Ecto neural progenitor cell (in vitro differentiated cells): ENCODE measurements at regions not wholly inside any gene's neighbourhood (a gene's known extent, or its start where the extent isn't known, plus 50 kb on each side); places are given as distances from the start of the nearest gene placed in this dataset.
"Not testable (repeated sequence)": the region's sequence is repeated elsewhere in the genome, so short reads cannot be mapped to it uniquely, and the experiment has no call there.

Experiments
- DNase-seq: peaks from one replicate; pipeline ENCODE4 v3.0.0-alpha.2; 2018; ENCODE audit warnings: low spot score

- not testable (repeated sequence) for DNase-seq
Measured at GRCh38 chr6:99141906-99142305, 194.2 kb upstream of the FBXL4 start.

- DNase-seq, result no peak
Measured at GRCh38 chr6:99138445-99138844, 190.7 kb upstream of the FBXL4 start.

- no peak for DNase-seq
Measured at GRCh38 chr6:99137314-99137713, 189.6 kb upstream of the FBXL4 start.

- no peak for DNase-seq
Measured at GRCh38 chr6:99136488-99136887, 188.7 kb upstream of the FBXL4 start.

- DNase-seq, result no peak
Measured at GRCh38 chr6:99132026-99132635, 184.4 kb upstream of the FBXL4 start.

- no peak for DNase-seq
Measured at GRCh38 chr6:99130897-99131873, 183.4 kb upstream of the FBXL4 start.

- no peak for DNase-seq
Measured at GRCh38 chr6:99129835-99130234, 182.1 kb upstream of the FBXL4 start.

GRCh38 chr6:99121748-99122147 lies 174.0 kb upstream of the FBXL4 start:
- DNase-seq, result no peak

- DNase-seq, result no peak
Measured at GRCh38 chr6:99120641-99121040, 172.9 kb upstream of the FBXL4 start.

GRCh38 chr6:99119109-99120031 lies 171.6 kb upstream of the FBXL4 start:
- no peak for DNase-seq

- no peak for DNase-seq
Measured at GRCh38 chr6:99114769-99115406, 167.1 kb upstream of the FBXL4 start.

GRCh38 chr6:99111590-99111989 lies 163.8 kb upstream of the FBXL4 start:
- DNase-seq, result no peak

- DNase-seq, result no peak
Measured at GRCh38 chr6:99110029-99110428, 162.3 kb upstream of the FBXL4 start.

- no peak for DNase-seq
Measured at GRCh38 chr6:99104218-99104617, 156.5 kb upstream of the FBXL4 start.

- no peak for DNase-seq
Measured at GRCh38 chr6:99099243-99099642, 151.5 kb upstream of the FBXL4 start.

- DNase-seq, result no peak
Measured at GRCh38 chr6:99096170-99096569, 148.4 kb upstream of the FBXL4 start.

- DNase-seq, result no peak
Measured at GRCh38 chr6:99093456-99094190, 145.9 kb upstream of the FBXL4 start.

GRCh38 chr6:99092461-99092860 lies 144.7 kb upstream of the FBXL4 start:
- no peak for DNase-seq

GRCh38 chr6:99091985-99092384 lies 144.2 kb upstream of the FBXL4 start:
- DNase-seq, result no peak

- no peak for DNase-seq
Measured at GRCh38 chr6:99080191-99080590, 132.4 kb upstream of the FBXL4 start.

GRCh38 chr6:99079058-99079457 lies 131.3 kb upstream of the FBXL4 start:
- DNase-seq, result no peak
